Gastrocnemius medialis (tissue), 4 donors: ENCODE measurements at regions not wholly inside any gene's neighbourhood (a gene's known extent, or its start where the extent isn't known, plus 50 kb on each side); places are given as distances from the start of the nearest gene placed in this dataset.

Source experiments
- POLR2A ChIP-seq, 2 donors: fragments of 450-650 bp; IDR thresholded peaks; one replicate each; pipeline ENCODE4 v1.6.1; 2017; ENCODE audit warnings: antibody characterized with exemption in 2 of 2, mild to moderate bottlenecking in 2 of 2, moderate library complexity in 2 of 2
- TF ChIP-seq, protein P1 (sequence below), 5 experiments: fragments of 450-650 bp in 3 of 5; fragments of 200-600 bp in 2 of 5; sonication (generic) in 2 of 5; IDR thresholded peaks in 4 of 5; conservative IDR thresholded peaks in 1 of 5; 1 replicate in 4 of 5; 2 replicates in 1 of 5; pipeline ENCODE4 v1.5.1; 2016 to 2019; ENCODE audit warnings: antibody characterized with exemption in 5 of 5, mild to moderate bottlenecking in 3 of 5, moderate library complexity in 3 of 5

DNA sequence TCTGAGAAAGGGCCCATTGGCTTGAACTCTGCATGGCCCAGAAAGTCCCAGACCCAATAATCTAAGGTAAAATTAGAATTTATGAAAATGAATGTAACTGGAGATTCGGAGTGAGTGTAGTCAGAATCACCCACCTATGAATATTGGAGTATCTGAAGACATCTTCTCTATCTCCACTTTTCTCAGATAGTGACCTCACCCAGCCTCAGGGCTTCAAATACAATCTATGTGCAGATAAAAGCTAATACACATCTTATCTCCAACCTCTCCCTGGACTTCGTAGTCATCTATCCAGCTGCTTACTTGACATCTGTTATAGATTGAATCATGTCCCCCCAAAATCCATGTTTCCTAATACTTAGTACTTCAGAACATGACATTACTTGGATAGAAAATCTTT lies 263.2 kb downstream of the RAD51AP2 start:
- TF ChIP-seq, protein P1, sequence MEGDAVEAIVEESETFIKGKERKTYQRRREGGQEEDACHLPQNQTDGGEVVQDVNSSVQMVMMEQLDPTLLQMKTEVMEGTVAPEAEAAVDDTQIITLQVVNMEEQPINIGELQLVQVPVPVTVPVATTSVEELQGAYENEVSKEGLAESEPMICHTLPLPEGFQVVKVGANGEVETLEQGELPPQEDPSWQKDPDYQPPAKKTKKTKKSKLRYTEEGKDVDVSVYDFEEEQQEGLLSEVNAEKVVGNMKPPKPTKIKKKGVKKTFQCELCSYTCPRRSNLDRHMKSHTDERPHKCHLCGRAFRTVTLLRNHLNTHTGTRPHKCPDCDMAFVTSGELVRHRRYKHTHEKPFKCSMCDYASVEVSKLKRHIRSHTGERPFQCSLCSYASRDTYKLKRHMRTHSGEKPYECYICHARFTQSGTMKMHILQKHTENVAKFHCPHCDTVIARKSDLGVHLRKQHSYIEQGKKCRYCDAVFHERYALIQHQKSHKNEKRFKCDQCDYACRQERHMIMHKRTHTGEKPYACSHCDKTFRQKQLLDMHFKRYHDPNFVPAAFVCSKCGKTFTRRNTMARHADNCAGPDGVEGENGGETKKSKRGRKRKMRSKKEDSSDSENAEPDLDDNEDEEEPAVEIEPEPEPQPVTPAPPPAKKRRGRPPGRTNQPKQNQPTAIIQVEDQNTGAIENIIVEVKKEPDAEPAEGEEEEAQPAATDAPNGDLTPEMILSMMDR (IDR thresholded peaks at IDR 0.05 in 4 of 5, conservative IDR thresholded peaks at IDR 0.05 in 1 of 5): no peak
- TF ChIP-seq POLR2A (IDR thresholded peaks at IDR 0.05): no peak
